ENCODE measurements at regions not wholly inside any gene's neighbourhood (a gene's known extent, or its start where the extent isn't known, plus 50 kb on each side); places are given as distances from the start of the nearest gene placed in this dataset.

- no peak for DNase-seq
Observed at GRCh38 chr9:107064378-107064777, 201.4 kb downstream of the ZNF462 start.

- no peak for DNase-seq
Observed at GRCh38 chr9:107065549-107065948, 202.6 kb downstream of the ZNF462 start.

- DNase-seq: no peak
Observed at GRCh38 chr9:107067739-107068416, 204.9 kb downstream of the ZNF462 start.

- no peak for DNase-seq
Observed at GRCh38 chr9:107068581-107068980, 205.6 kb downstream of the ZNF462 start.

GRCh38 chr9:107070586-107070985 lies 207.6 kb downstream of the ZNF462 start:
- DNase-seq: no peak

- DNase-seq: no peak
Observed at GRCh38 chr9:107078061-107078460, 205.0 kb upstream of the RAD23B start.

GRCh38 chr9:107079589-107079988 lies 203.5 kb upstream of the RAD23B start:
- DNase-seq: no peak

GRCh38 chr9:107080130-107080529 lies 202.9 kb upstream of the RAD23B start:
- DNase-seq: no peak

GRCh38 chr9:107086460-107086859 lies 196.6 kb upstream of the RAD23B start:
- DNase-seq: no peak

- DNase-seq: no peak
Observed at GRCh38 chr9:107087222-107087621, 195.9 kb upstream of the RAD23B start.

- DNase-seq: no peak
Observed at GRCh38 chr9:107090218-107090617, 192.9 kb upstream of the RAD23B start.

- no peak for DNase-seq
Observed at GRCh38 chr9:107093365-107094060, 189.6 kb upstream of the RAD23B start.

- DNase-seq: no peak
Observed at GRCh38 chr9:107094370-107094769, 188.7 kb upstream of the RAD23B start.

GRCh38 chr9:107100591-107100990 lies 182.5 kb upstream of the RAD23B start:
- no peak for DNase-seq

- no peak for DNase-seq
Observed at GRCh38 chr9:107102011-107102410, 181.1 kb upstream of the RAD23B start.

GRCh38 chr9:107103621-107104020 lies 179.5 kb upstream of the RAD23B start:
- no peak for DNase-seq

GRCh38 chr9:107105784-107106183 lies 177.3 kb upstream of the RAD23B start:
- no peak for DNase-seq

GRCh38 chr9:107106416-107106815 lies 176.7 kb upstream of the RAD23B start:
- no peak for DNase-seq

- no peak for DNase-seq
Observed at GRCh38 chr9:107108342-107109130, 174.5 kb upstream of the RAD23B start.

GRCh38 chr9:107109324-107109723 lies 173.8 kb upstream of the RAD23B start:
- no peak for DNase-seq

- no peak for DNase-seq
Observed at GRCh38 chr9:107110153-107110552, 172.9 kb upstream of the RAD23B start.

- DNase-seq: peak in 1 of 4 experiments; percentile 41
Observed at GRCh38 chr9:107112707-107113243, 170.3 kb upstream of the RAD23B start.

Data from suppressor macrophage (primary cell).